Activated CD8-positive, alpha-beta memory T cell treated with anti-CD3 and anti-CD28 coated beads, Interleukin-2, amount 50 U/mL, for 4 hours (primary cell): ENCODE measurements at regions not wholly inside any gene's neighbourhood (a gene's known extent, or its start where the extent isn't known, plus 50 kb on each side); places are given as distances from the start of the nearest gene placed in this dataset.
"Not testable (repeated sequence)": the region's sequence is repeated elsewhere in the genome, so short reads cannot be mapped to it uniquely, and the experiment has no call there.

ENCODE experiments used
- DNase-seq: peaks from one replicate; pipeline ENCODE4 v3.0.0-alpha.2; 2020

DNA sequence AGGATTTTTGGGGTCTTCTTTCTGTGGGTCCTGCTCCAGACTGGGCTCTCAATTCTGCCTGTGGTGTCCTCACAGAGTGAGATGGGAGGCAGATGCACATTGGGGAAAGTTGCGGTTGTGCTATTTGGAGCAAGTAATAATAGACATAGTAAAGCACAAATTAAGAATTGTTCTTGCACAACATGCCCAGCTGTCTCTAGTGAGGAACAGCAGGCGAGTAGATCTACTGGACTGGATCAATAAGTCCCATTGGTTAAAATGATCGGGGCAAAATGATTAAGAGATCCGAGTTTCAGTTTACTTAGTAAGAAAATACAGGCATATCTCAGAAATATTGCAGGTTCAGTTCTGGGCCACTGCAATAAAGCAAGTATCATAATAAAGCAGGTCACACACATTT lies 448.3 kb upstream of the PROX1 start:
- no peak for DNase-seq

- no peak for DNase-seq
These were observed 446.1 kb upstream of the PROX1 start for GRCh38 chr1:213541641-213542040.

DNA sequence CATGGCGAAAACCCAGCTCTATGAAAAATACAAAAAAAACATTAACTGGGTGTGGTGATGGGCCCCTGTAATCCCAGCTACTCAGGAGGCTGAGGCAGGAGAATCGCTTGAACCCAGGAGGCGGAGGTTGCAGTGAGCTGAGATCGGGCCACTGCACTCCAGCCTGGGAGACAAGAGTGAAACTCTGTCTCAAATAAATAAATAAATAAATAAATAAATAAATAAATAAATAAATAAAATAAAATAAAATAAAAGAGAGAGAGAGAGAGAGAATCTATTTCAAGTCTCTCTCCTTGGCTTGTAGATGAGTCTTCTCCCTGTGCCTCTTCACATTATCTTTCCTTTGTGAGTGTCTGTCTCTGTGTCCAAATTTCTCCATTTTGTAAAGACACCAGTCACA lies 442.6 kb upstream of the PROX1 start:
- DNase-seq: not testable (repeated sequence)

- DNase-seq: no peak
These were observed 437.8 kb upstream of the PROX1 start for GRCh38 chr1:213549982-213550381.

DNA sequence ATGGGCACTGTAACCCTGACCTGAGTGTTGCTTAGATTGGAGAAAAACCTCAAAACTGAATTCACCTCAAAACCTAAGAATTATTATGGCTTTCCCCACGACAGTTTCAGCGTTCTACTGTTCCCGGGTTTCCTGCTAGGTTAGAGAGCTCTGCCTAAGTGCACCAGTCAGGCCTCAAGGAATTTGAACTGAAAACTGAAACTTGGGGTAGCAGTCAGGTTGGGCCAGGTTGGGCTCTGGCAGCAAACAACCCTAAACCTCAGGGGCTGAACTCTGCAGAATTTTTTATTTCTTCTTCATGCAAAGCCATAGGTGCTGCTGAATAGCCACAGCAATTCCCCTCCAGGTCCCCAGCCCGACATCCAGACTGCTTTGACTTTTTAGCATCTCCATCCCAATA lies 437.0 kb upstream of the PROX1 start:
- DNase-seq: no peak

- DNase-seq: no peak
These were observed 435.7 kb upstream of the PROX1 start for GRCh38 chr1:213552045-213552444.

DNA sequence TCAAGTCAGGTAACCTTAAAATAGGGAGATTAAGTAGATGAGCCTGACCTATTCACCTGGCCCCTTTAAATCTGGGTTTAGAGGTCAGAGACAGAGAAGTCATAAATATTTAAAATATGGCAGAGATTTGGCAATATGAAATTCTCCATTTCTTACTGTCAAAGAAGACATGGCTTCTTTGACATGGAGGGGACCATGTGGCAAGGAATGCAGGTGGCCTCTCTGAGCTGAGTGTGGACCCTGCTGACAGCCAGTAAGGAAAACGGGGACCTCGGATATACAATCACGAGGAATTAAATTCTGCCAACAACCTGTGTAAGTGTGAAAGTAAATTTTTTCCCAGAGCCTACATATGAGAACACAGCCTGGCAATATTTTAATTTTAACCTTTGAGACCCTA lies 427.5 kb upstream of the PROX1 start:
- DNase-seq: no peak

DNA sequence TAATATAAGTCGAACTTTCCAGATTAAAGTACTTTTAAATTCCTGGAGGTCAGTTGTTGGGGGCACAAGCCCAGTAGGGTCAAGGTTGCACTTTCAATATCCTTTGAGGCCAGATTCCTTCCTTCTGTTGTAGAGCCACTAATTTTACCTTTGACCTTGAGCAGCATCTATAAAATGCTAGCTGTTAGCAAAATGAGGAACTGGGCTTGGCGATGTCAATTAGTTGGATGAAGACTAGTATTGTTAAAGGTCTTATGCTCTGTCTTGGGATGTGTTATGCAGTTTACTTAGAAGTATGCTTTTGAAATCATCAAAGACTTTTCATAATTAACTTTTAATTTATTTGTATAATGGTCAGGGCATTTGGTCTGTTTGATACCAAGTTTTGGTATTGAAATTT lies 425.9 kb upstream of the PROX1 start:
- no peak for DNase-seq

GRCh38 chr1:213564215-213564659 lies 423.5 kb upstream of the PROX1 start:
- no peak for DNase-seq

- no peak for DNase-seq
These were observed 418.6 kb upstream of the PROX1 start for GRCh38 chr1:213568929-213569815.

DNA sequence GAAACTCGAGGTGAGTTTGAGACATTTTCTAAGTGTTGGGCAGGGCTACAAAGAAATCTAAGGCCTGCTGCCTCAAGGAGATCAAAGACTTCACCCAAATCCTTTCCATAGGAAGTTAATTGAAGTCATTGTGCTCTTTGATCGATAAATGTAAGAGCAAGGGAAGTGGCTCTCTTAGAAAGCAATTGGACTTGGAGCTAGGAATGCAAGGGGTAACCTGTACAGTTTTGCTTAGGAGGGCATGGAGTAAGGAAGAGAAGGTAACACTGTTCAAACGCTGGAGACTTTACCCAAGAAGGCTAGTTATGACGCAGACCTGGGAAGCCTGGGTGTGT lies 418.0 kb upstream of the PROX1 start:
- DNase-seq: no peak

GRCh38 chr1:213570487-213570886 lies 417.3 kb upstream of the PROX1 start:
- no peak for DNase-seq

- no peak for DNase-seq
These were observed 416.4 kb upstream of the PROX1 start for GRCh38 chr1:213571419-213571818.

DNA sequence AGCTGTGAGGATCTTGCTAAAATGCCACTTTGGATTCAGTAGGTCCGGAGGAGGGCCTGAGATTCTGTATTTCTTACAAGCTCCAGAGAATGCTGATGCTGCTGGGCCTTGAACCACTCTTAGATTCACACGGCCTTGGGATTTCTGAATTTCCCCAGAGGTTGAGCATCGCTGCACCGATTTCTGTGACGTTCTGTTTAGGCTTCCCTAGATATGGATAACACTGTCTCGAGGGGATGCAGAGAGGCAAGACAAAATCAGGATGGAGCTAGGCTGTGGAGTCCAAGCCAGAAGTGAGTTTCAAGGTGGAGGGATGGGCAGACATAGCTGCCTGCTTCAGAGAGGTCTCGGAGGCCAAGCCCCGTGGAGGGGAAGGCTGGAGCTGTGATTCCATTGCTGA lies 415.9 kb upstream of the PROX1 start:
- no peak for DNase-seq

GRCh38 chr1:213572912-213573647 lies 414.7 kb upstream of the PROX1 start:
- no peak for DNase-seq

DNA sequence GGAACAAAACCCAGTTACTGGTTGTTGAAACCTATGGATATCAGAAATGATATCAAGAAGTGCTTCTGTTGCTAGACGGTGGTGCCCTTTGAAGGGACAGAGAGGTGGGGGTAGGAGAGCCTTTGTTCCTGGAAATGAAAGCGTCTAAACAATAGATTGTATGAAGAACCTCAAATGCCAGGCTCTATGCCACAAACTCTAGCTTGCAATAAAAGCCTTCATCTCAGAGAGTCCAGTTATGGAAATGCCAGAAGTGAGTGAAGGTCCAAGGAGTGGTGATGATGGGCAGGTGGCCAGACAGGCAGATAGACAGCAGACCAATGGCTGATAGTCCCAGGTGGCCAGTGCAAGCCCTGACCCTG lies 414.1 kb upstream of the PROX1 start:
- DNase-seq: no peak

GRCh38 chr1:213582976-213583567 lies 404.7 kb upstream of the PROX1 start:
- no peak for DNase-seq

- no peak for DNase-seq
These were observed 403.5 kb upstream of the PROX1 start for GRCh38 chr1:213584272-213584671.

DNA sequence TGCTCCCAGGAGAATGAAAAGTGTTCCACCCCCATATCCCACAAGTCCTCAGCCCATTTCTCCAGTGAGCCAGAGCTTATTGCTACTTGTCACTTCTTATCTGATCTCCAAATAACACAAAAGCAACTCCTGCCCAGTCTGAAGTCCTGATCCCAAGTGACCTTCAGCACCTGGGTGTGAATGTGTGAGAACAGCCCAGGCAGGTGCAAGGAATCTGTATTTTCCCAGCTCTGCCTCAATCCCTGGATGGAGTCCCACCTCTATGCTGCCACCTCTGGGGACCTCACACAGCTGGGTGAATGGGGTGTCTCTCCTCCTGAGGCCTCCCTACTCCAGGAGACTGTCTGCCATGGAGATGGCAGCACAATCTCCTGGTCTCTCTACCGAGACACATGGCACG lies 402.4 kb upstream of the PROX1 start:
- DNase-seq: no peak

- no peak for DNase-seq
These were observed 401.7 kb upstream of the PROX1 start for GRCh38 chr1:213585959-213586586.

GRCh38 chr1:213586587-213586972 lies 401.2 kb upstream of the PROX1 start:
- no peak for DNase-seq

DNA sequence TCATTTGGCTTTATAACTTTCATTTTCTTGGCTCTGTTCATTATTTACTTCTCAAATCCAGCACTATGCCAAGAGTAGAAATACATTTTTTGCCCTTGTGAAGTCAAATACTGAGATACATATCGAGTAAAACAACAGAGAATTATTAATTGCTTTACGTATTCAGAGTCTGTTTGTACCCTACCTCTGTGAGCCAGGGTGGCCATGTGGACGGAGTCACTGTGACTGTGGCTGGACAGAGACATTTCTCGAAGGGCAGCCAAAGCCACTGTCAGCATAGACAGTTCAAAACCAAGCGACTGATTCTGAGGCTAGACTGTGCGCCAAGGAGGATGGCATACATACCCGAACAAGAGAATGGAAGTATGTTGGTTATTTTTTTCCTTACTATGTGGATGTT lies 391.0 kb upstream of the PROX1 start:
- no peak for DNase-seq

DNA sequence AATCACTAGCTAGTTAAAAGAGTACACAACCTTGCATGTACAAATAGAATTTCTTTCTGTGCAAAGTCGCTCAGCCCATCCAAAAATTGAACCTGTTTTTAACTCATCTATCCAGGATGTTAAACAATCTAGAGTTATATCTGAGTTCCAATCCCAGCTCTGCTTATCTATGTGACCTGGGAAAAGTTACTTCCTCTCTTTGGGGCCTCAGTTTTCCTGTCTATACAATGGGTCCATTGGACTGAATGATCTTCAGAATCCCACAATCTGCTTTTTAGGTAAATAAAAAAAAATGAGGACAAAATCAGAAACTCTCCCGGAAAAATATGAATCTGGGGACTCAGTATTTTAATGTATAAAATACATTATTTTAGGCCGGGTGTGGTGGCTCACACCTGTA lies 389.5 kb upstream of the PROX1 start:
- DNase-seq: no peak

DNA sequence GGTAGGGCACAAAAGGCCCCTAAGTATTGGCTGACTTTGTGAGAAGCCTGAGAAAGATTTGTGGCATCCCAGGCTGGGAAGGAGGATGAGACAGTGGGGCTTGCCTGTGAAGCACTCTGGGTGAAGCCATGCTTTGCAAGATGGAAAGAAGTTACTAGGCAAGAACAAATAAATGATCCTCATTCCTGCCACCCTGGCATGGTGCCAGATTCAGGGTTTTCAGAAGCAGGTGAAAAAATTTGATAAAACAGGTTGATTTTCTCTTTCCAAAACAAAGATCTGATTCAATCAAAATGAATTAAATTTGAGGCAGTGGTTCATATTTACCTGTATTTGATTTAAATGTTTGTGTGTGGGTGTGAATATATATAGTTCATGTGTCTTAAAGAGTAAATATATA lies 386.9 kb upstream of the PROX1 start:
- no peak for DNase-seq
